ENCODE measurements at regions not wholly inside any gene's neighbourhood (a gene's known extent, or its start where the extent isn't known, plus 50 kb on each side); places are given as distances from the start of the nearest gene placed in this dataset.
"Not testable (repeated sequence)": the region's sequence is repeated elsewhere in the genome, so short reads cannot be mapped to it uniquely, and the experiment has no call there.

- no peak for DNase-seq (ENCODE audit: low read depth in 3 of 3)
Measured at GRCh38 chr20:57977569-57977968, 250.9 kb downstream of the ANKRD60 start.

- no peak for DNase-seq (ENCODE audit: low read depth in 3 of 3)
Measured at GRCh38 chr20:57977141-57977540, 251.3 kb downstream of the ANKRD60 start.

- no peak for DNase-seq (ENCODE audit: low read depth in 3 of 3)
Measured at GRCh38 chr20:57974863-57975262, 253.6 kb downstream of the ANKRD60 start.

GRCh38 chr20:57973886-57974285 is 254.6 kb downstream of the ANKRD60 start:
- no peak for DNase-seq (ENCODE audit: low read depth in 3 of 3)

GRCh38 chr20:57971583-57971982 is 256.9 kb downstream of the ANKRD60 start:
- not testable (repeated sequence) for DNase-seq (ENCODE audit: low read depth in 3 of 3)

- DNase-seq (ENCODE audit: low read depth in 3 of 3) = no peak
Measured at GRCh38 chr20:57970856-57971255, 257.6 kb downstream of the ANKRD60 start.

- DNase-seq (ENCODE audit: low read depth in 3 of 3) = no peak
Measured at GRCh38 chr20:57970116-57970515, 258.3 kb downstream of the ANKRD60 start.

GRCh38 chr20:57968120-57968519 is 258.3 kb upstream of the PMEPA1 start:
- no peak for DNase-seq (ENCODE audit: low read depth in 3 of 3)

- DNase-seq (ENCODE audit: low read depth in 3 of 3) = no peak
Measured at GRCh38 chr20:57967364-57967763, 257.5 kb upstream of the PMEPA1 start.

GRCh38 chr20:57966620-57967019 is 256.8 kb upstream of the PMEPA1 start:
- no peak for DNase-seq (ENCODE audit: low read depth in 3 of 3)

- DNase-seq (ENCODE audit: low read depth in 3 of 3) = no peak
Measured at GRCh38 chr20:57965441-57965840, 255.6 kb upstream of the PMEPA1 start.

- no peak for DNase-seq (ENCODE audit: low read depth in 3 of 3)
Measured at GRCh38 chr20:57964011-57964862, 254.4 kb upstream of the PMEPA1 start.

- no peak for DNase-seq (ENCODE audit: low read depth in 3 of 3)
Measured at GRCh38 chr20:57960803-57961575, 251.2 kb upstream of the PMEPA1 start.

GRCh38 chr20:57959589-57959988 is 249.8 kb upstream of the PMEPA1 start:
- DNase-seq (ENCODE audit: low read depth in 3 of 3) = no peak

GRCh38 chr20:57959018-57959417 is 249.2 kb upstream of the PMEPA1 start:
- no peak for DNase-seq (ENCODE audit: low read depth in 3 of 3)

- no peak for DNase-seq (ENCODE audit: low read depth in 3 of 3)
Measured at GRCh38 chr20:57958050-57958420, 248.2 kb upstream of the PMEPA1 start.

GRCh38 chr20:57957411-57958049 is 247.7 kb upstream of the PMEPA1 start:
- no peak for DNase-seq (ENCODE audit: low read depth in 3 of 3)

- DNase-seq (ENCODE audit: low read depth in 3 of 3) = no peak
Measured at GRCh38 chr20:57953638-57954037, 243.8 kb upstream of the PMEPA1 start.

- DNase-seq (ENCODE audit: low read depth in 3 of 3) = no peak
Measured at GRCh38 chr20:57952136-57952535, 242.3 kb upstream of the PMEPA1 start.

- no peak for DNase-seq (ENCODE audit: low read depth in 3 of 3)
Measured at GRCh38 chr20:57951549-57951948, 241.7 kb upstream of the PMEPA1 start.

GRCh38 chr20:57950764-57951485 is 241.1 kb upstream of the PMEPA1 start:
- no peak for DNase-seq (ENCODE audit: low read depth in 3 of 3)

All from stimulated activated CD4-positive, alpha-beta T cell treated with anti-CD3 and anti-CD28 coated beads, TNF-alpha, amount 100 ng/mL, for 24 hours (primary cell).